ENCODE measurements at regions not wholly inside any gene's neighbourhood (a gene's known extent, or its start where the extent isn't known, plus 50 kb on each side); places are given as distances from the start of the nearest gene placed in this dataset.

- TF ChIP-seq, protein P1, sequence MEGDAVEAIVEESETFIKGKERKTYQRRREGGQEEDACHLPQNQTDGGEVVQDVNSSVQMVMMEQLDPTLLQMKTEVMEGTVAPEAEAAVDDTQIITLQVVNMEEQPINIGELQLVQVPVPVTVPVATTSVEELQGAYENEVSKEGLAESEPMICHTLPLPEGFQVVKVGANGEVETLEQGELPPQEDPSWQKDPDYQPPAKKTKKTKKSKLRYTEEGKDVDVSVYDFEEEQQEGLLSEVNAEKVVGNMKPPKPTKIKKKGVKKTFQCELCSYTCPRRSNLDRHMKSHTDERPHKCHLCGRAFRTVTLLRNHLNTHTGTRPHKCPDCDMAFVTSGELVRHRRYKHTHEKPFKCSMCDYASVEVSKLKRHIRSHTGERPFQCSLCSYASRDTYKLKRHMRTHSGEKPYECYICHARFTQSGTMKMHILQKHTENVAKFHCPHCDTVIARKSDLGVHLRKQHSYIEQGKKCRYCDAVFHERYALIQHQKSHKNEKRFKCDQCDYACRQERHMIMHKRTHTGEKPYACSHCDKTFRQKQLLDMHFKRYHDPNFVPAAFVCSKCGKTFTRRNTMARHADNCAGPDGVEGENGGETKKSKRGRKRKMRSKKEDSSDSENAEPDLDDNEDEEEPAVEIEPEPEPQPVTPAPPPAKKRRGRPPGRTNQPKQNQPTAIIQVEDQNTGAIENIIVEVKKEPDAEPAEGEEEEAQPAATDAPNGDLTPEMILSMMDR (IDR thresholded peaks at IDR 0.05; ENCODE audit: low read depth, low read length): no peak
- no peak for DNase-seq (ENCODE audit: extremely low read depth, low read depth)
Observed at GRCh38 chr15:93200837-93201226, 111.8 kb upstream of the RGMA start.

DNA sequence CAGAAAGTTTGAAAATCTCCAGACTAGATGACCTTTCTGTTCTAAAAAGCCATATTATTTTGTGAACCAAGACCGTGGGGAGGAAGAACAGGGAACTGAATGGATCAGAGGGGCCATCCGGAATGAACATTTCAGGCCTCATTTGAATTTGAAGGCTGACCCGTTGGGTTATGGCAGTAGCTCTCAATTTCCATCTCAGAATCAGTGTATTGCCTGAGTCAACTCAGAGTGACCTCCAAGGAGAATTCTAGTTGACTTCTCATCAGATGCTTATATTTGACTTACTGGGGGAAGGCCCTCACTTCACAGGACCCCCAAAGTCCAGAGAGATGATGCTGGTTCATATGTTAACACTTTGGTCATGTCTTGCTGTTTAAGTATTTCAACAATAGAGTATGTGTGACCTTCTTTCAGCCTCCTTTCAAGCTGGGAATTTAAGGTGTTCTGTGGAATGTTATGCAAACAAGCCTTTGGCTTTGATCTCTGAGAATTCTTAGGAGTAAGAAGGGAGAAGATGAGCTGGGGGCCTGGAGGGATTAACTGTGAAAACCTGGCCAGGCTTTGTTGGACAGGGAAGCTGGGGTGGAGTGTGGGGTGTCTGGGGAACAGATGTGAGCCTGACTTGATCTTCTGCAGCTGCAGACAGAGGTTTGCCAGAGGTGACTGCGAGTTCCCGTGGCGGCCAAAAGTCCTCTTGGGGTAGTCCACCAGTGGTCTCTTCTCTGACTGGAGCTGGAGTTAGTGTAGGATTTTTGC is 111.2 kb upstream of the RGMA start:
- TF ChIP-seq, protein P1 (IDR thresholded peaks at IDR 0.05; ENCODE audit: low read depth, low read length): no peak
- DNase-seq (ENCODE audit: extremely low read depth, low read depth): no peak

DNA sequence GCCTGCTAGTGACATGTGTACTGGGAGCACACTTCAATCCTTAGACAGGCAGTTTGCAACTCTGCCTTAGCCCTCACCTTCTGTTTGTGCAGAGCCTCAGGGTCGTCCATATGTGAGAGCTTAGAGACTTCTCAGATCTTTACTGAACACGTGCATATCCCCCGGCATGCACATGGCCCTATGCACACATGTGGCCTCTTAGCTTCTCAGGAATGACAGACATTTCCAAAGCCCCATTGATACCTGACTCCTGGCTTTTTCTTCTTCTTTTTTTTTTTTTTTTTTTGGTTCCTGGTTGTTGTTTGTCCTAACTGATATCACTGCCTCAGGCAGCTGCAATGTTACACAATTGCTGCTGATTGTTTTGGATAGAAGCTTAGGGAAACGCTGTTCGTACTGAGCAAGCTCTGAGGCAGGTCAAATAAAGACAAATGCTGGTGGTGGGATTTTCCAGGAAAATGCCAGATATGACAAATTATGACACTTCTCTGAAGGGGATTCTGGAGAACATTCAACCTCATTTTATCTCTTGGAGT is 107.2 kb upstream of the RGMA start:
- no peak for DNase-seq (ENCODE audit: extremely low read depth, low read depth)
- TF ChIP-seq, protein P1 (IDR thresholded peaks at IDR 0.05; ENCODE audit: low read depth, low read length): no peak

- TF ChIP-seq, protein P1 (IDR thresholded peaks at IDR 0.05; ENCODE audit: low read depth, low read length): no peak
- DNase-seq (ENCODE audit: extremely low read depth, low read depth): no peak
Observed at GRCh38 chr15:93195109-93195508, 106.1 kb upstream of the RGMA start.

DNA sequence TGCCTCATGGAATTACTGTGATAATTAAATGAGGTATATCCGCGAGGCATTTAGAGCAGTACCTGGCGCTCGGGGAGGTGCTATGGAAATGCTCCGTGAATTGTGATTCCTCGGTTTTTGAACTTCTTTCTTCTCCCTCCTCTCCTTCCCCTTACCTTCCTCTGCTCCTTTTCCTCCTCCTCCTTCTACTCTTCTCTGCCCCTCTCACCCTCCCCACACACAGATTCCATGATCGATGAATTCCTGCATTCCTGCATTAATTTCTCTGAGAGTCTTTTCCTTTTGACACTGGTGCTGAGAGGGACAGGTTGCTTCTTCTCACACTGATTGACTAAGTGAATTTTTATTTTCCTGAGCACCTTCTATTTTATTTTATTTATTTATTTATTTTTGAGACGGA is 101.2 kb upstream of the RGMA start:
- DNase-seq (ENCODE audit: extremely low read depth, low read depth): no peak
- TF ChIP-seq, protein P1 (IDR thresholded peaks at IDR 0.05; ENCODE audit: low read depth, low read length): no peak

DNA sequence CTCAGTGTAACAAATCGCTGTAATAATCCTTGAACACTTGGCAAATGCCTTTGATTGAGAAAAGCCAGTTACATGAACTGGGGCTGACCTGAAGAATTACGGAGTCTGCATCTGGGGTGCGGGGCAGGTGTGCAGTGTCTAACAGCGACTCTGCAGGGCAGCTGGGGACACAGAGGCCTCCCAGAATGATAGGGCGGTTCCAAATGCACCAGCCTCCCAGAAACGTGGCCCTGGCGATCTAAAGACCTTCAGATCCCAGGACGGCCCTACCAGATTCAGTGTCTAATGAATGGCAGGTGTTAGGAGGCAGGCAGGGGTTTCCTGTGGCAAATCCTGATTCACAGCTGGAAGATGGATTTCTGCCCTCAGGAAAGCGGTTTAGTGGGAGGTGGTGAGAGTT is 100.5 kb upstream of the RGMA start:
- TF ChIP-seq, protein P1 (IDR thresholded peaks at IDR 0.05; ENCODE audit: low read depth, low read length): no peak
- no peak for DNase-seq (ENCODE audit: extremely low read depth, low read depth)

GRCh38 chr15:93188236-93188635 is 99.2 kb upstream of the RGMA start:
- TF ChIP-seq, protein P1 (IDR thresholded peaks at IDR 0.05; ENCODE audit: low read depth, low read length): no peak
- no peak for DNase-seq (ENCODE audit: extremely low read depth, low read depth)

Measured in AG09319 (cell line).